AG09309 (cell line): ENCODE measurements at regions not wholly inside any gene's neighbourhood (a gene's known extent, or its start where the extent isn't known, plus 50 kb on each side); places are given as distances from the start of the nearest gene placed in this dataset.

ENCODE experiments used
- DNase-seq: peaks from one replicate; pipeline ENCODE4 v3.0.0-alpha.2; 2010; ENCODE audit warnings: low read depth
- H3K4me3 ChIP-seq: 2 replicates; pipeline ENCODE4 v1.5.1; 2011; ENCODE audit warnings: mild to moderate bottlenecking, low read depth, low read length, moderate library complexity; ENCODE audit not compliant: control insufficient read depth
- TF ChIP-seq, protein P1 (sequence below): IDR thresholded peaks from 2 replicates; pipeline ENCODE4 v1.5.1; 2011; ENCODE audit warnings: mild to moderate bottlenecking, low read depth, low read length, inconsistent platforms; ENCODE audit not compliant: insufficient read depth, control insufficient read depth; ENCODE audit errors: missing control alignments

DNA sequence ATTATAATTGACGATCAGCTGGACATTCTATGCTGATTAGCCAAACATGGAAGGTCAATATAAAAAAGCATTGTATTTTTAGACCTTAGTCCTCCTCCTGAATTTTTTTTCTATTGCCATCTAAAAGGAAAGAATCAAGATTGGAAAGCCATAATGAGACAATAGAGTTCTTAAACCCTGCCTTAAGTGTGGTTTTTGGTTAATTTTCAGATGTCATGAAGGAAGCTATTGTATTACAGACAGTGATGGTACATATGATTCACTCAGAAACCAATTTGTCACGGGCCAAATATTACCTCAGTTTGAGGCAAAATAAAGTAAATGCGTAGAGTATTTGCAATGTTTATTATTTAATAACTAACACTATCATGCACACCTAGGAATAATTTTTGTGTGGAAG lies 1164.0 kb upstream of the RAG2 start:
- TF ChIP-seq, protein P1, sequence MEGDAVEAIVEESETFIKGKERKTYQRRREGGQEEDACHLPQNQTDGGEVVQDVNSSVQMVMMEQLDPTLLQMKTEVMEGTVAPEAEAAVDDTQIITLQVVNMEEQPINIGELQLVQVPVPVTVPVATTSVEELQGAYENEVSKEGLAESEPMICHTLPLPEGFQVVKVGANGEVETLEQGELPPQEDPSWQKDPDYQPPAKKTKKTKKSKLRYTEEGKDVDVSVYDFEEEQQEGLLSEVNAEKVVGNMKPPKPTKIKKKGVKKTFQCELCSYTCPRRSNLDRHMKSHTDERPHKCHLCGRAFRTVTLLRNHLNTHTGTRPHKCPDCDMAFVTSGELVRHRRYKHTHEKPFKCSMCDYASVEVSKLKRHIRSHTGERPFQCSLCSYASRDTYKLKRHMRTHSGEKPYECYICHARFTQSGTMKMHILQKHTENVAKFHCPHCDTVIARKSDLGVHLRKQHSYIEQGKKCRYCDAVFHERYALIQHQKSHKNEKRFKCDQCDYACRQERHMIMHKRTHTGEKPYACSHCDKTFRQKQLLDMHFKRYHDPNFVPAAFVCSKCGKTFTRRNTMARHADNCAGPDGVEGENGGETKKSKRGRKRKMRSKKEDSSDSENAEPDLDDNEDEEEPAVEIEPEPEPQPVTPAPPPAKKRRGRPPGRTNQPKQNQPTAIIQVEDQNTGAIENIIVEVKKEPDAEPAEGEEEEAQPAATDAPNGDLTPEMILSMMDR: no peak
- no peak overlapping the region for H3K4me3 ChIP-seq
- no peak for DNase-seq

DNA sequence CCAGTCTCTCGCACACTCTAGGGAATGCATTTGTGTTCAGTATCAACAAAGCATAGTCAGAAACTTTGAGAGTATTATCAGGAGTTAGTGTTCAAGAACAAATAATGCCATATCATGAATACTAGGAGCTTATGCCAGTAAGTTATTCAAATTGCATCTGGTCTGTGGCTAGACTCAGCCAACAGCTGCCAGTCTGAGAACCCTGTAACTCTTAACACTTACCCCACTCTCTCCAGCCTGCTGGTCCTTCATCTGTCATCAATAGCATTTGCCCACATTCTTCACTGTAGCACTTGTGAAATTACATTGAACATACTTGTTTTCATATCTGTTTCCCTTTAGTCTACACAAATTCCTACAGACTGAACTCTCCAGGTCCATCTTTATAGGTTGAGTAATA lies 1157.5 kb upstream of the RAG2 start:
- H3K4me3 ChIP-seq: no peak overlapping the region
- no peak for DNase-seq
- TF ChIP-seq, protein P1: no peak

DNA sequence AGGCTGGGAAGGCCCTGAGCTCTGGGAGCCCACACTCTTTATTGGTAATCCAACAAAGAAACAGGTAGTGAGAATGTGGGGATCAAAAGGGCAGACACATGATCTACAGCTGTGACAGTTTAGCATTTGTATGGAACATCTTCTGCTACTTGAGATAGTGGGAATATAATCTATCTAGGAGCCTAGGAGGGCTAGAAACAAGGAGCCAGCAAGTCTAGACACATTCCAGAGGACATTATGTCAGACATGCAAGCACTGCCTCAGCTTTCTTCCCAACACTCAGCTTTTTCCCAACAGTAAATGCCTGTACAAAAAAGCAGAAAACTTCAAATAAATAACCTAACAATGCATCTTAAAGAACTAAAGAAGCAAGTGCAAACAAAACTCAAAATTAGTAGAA lies 1150.6 kb upstream of the RAG2 start:
- no peak for DNase-seq
- TF ChIP-seq, protein P1: no peak

DNA sequence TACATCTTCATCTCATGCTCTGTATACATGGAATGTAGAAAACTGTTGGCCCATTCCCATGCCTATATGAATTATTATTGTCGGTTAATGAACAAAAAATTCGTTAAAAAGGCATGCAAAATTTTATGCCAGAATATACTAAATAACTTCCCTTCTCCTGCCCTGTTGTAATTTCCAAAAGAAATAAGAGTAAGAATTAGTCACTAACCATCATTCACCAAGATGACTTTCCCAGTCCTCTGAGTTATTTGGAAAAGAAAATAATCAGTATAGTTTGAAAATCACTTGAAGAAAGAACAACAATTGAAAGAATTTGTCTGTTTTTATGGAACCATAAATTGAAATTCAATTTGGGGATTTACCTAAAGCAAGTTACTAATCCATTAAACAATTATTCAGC lies 1149.1 kb upstream of the RAG2 start:
- no peak for DNase-seq
- H3K4me3 ChIP-seq: no peak overlapping the region
- TF ChIP-seq, protein P1: no peak

More for the DNA sequence above, 1150.6 kb upstream of the RAG2 start:
- H3K4me3 ChIP-seq: no peak overlapping the region

DNA sequence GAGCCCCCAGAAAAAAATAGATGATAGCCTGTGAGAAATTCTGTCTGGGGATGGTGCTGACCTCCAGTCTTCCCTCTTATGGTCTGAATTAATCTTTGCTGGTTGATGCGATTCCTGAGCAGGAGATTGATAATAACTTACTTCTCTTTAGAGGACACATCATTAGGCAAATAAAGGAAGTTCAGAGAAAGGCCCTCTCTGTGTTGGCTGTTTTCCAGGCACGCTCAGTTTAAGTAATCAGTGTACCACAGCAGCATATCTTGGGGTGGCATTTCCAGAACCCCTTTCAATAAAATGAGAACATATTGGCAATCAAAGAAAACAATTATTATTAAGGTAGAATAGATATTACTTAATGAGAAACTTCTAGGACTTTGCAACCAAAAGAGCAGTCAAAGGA lies 1129.3 kb upstream of the RAG2 start:
- TF ChIP-seq, protein P1: no peak
- no peak overlapping the region for H3K4me3 ChIP-seq
- no peak for DNase-seq

DNA sequence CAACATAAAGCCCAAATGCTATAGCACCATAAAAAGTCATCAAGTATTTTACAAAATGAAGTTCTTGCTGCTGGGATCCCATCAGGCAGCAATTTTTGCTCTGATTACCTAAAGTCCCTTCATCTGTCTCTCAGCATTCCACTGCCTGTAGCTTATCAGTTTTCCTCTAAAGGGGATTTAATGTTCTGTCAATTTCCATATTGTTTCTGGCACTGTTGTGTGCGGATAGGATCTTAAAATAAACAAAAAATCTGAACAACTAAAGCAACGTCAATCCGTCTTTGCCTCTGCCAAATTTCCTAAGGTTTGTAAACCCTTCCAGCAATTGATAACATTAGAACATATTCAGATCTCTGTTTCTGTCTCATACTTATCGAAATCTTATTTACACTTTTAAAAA lies 1126.3 kb upstream of the RAG2 start:
- TF ChIP-seq, protein P1: no peak
- H3K4me3 ChIP-seq: no peak overlapping the region
- no peak for DNase-seq

DNA sequence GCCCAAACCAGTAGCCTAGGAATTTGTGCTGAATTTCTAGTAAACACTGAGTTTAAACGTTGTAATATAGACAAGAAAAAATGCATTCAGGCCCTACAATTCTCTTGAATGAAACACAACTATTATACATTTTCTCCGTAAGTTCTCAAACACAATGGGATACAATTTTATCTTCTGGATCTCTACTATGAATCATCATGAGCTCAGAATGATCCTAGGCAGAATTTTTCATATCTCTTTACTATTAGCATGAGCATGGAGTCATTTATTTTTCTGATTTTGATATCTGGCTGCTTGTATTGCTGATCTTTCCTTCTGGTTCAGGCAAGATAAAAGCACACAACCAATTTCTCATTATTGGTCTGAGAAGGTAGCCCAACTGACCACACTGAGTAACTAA lies 1123.4 kb upstream of the RAG2 start:
- TF ChIP-seq, protein P1: no peak
- no peak for DNase-seq
- no peak overlapping the region for H3K4me3 ChIP-seq
